ENCODE measurements at regions not wholly inside any gene's neighbourhood (a gene's known extent, or its start where the extent isn't known, plus 50 kb on each side); places are given as distances from the start of the nearest gene placed in this dataset.
"Not testable (repeated sequence)": the region's sequence is repeated elsewhere in the genome, so short reads cannot be mapped to it uniquely, and the experiment has no call there.

- H3K9ac ChIP-seq (ENCODE audit: low read length in 2 of 2) = no peak overlapping the region
- H3K36me3 ChIP-seq (ENCODE audit: control insufficient read depth in 2 of 2, insufficient read depth in 2 of 2, low read length in 2 of 2) = no peaks in the 10 kb centered on the region
- no peak overlapping the region for H3K4me3 ChIP-seq (ENCODE audit: low read length in 2 of 2)
- no peak overlapping the region for H3K27ac ChIP-seq (ENCODE audit: low read length)
- H3K9me3 ChIP-seq (ENCODE audit: control insufficient read depth in 2 of 2, low read length in 2 of 2) = no peaks in the 10 kb centered on the region
- no peaks in the 10 kb centered on the region for H3K27me3 ChIP-seq (ENCODE audit: control insufficient read depth in 1 of 2, insufficient read depth in 2 of 2, low read length in 2 of 2)
- no peaks in the 10 kb centered on the region for H3K4me1 ChIP-seq (ENCODE audit: control insufficient read depth, insufficient read depth, low read length)
Measured at GRCh38 chr6:112967974-112968373, 620.8 kb downstream of the RFPL4B start.

GRCh38 chr6:112971651-112972050 lies 624.5 kb downstream of the RFPL4B start:
- Histone ChIP-seq H3K36me3 (ENCODE audit: control insufficient read depth in 2 of 2, insufficient read depth in 2 of 2, low read length in 2 of 2) (no peaks in the 10 kb centered on the region), H3K9me3 (ENCODE audit: control insufficient read depth in 2 of 2, low read length in 2 of 2) (no peaks in the 10 kb centered on the region), H3K4me3 (ENCODE audit: low read length in 2 of 2) (no peak overlapping the region), H3K4me1 (ENCODE audit: control insufficient read depth, insufficient read depth, low read length) (no peaks in the 10 kb centered on the region), H3K27me3 (ENCODE audit: control insufficient read depth in 1 of 2, insufficient read depth in 2 of 2, low read length in 2 of 2) (no peaks in the 10 kb centered on the region), H3K27ac (ENCODE audit: low read length) (no peak overlapping the region), H3K9ac (ENCODE audit: low read length in 2 of 2) (no peak overlapping the region)

GRCh38 chr6:112974931-112975330 lies 627.8 kb downstream of the RFPL4B start:
- not testable (repeated sequence) for H3K4me3 ChIP-seq (ENCODE audit: low read length in 2 of 2); H3K27me3 ChIP-seq (ENCODE audit: control insufficient read depth in 1 of 2, insufficient read depth in 2 of 2, low read length in 2 of 2); H3K36me3 ChIP-seq (ENCODE audit: control insufficient read depth in 2 of 2, insufficient read depth in 2 of 2, low read length in 2 of 2); H3K9ac ChIP-seq (ENCODE audit: low read length in 2 of 2); H3K4me1 ChIP-seq (ENCODE audit: control insufficient read depth, insufficient read depth, low read length); H3K9me3 ChIP-seq (ENCODE audit: control insufficient read depth in 2 of 2, low read length in 2 of 2); H3K27ac ChIP-seq (ENCODE audit: low read length)

- not testable (repeated sequence) for H3K9ac ChIP-seq (ENCODE audit: low read length in 2 of 2); H3K27me3 ChIP-seq (ENCODE audit: control insufficient read depth in 1 of 2, insufficient read depth in 2 of 2, low read length in 2 of 2); H3K36me3 ChIP-seq (ENCODE audit: control insufficient read depth in 2 of 2, insufficient read depth in 2 of 2, low read length in 2 of 2); H3K4me1 ChIP-seq (ENCODE audit: control insufficient read depth, insufficient read depth, low read length); H3K9me3 ChIP-seq (ENCODE audit: control insufficient read depth in 2 of 2, low read length in 2 of 2); H3K4me3 ChIP-seq (ENCODE audit: low read length in 2 of 2); H3K27ac ChIP-seq (ENCODE audit: low read length)
Measured at GRCh38 chr6:112976579-112976978, 629.4 kb downstream of the RFPL4B start.

GRCh38 chr6:112979830-112980229 lies 632.7 kb downstream of the RFPL4B start:
- no peak overlapping the region for H3K4me3 ChIP-seq (ENCODE audit: low read length in 2 of 2)
- H3K27me3 ChIP-seq (ENCODE audit: control insufficient read depth in 1 of 2, insufficient read depth in 2 of 2, low read length in 2 of 2) = no peaks in the 10 kb centered on the region
- no peak overlapping the region for H3K27ac ChIP-seq (ENCODE audit: low read length)
- H3K4me1 ChIP-seq (ENCODE audit: control insufficient read depth, insufficient read depth, low read length) = no peaks in the 10 kb centered on the region
- no peaks in the 10 kb centered on the region for H3K36me3 ChIP-seq (ENCODE audit: control insufficient read depth in 2 of 2, insufficient read depth in 2 of 2, low read length in 2 of 2)
- no peak overlapping the region for H3K9ac ChIP-seq (ENCODE audit: low read length in 2 of 2)
- H3K9me3 ChIP-seq (ENCODE audit: control insufficient read depth in 2 of 2, low read length in 2 of 2) = no peaks in the 10 kb centered on the region

GRCh38 chr6:112980676-112981075 lies 633.5 kb downstream of the RFPL4B start:
- Histone ChIP-seq H3K27ac (ENCODE audit: low read length) (no peak overlapping the region), H3K36me3 (ENCODE audit: control insufficient read depth in 2 of 2, insufficient read depth in 2 of 2, low read length in 2 of 2) (no peaks in the 10 kb centered on the region), H3K9me3 (ENCODE audit: control insufficient read depth in 2 of 2, low read length in 2 of 2) (no peaks in the 10 kb centered on the region), H3K9ac (ENCODE audit: low read length in 2 of 2) (no peak overlapping the region), H3K4me1 (ENCODE audit: control insufficient read depth, insufficient read depth, low read length) (no peaks in the 10 kb centered on the region), H3K27me3 (ENCODE audit: control insufficient read depth in 1 of 2, insufficient read depth in 2 of 2, low read length in 2 of 2) (no peaks in the 10 kb centered on the region), H3K4me3 (ENCODE audit: low read length in 2 of 2) (no peak overlapping the region)

GRCh38 chr6:112983713-112984261 lies 636.7 kb downstream of the RFPL4B start:
- Histone ChIP-seq H3K9me3 (ENCODE audit: control insufficient read depth in 2 of 2, low read length in 2 of 2) (no peaks in the 10 kb centered on the region), H3K9ac (ENCODE audit: low read length in 2 of 2) (no peak overlapping the region), H3K36me3 (ENCODE audit: control insufficient read depth in 2 of 2, insufficient read depth in 2 of 2, low read length in 2 of 2) (no peaks in the 10 kb centered on the region), H3K27me3 (ENCODE audit: control insufficient read depth in 1 of 2, insufficient read depth in 2 of 2, low read length in 2 of 2) (no peaks in the 10 kb centered on the region), H3K27ac (ENCODE audit: low read length) (no peak overlapping the region), H3K4me1 (ENCODE audit: control insufficient read depth, insufficient read depth, low read length) (no peaks in the 10 kb centered on the region), H3K4me3 (ENCODE audit: low read length in 2 of 2) (no peak overlapping the region)

GRCh38 chr6:112984899-112985298 lies 637.8 kb downstream of the RFPL4B start:
- H3K27me3 ChIP-seq (ENCODE audit: control insufficient read depth in 1 of 2, insufficient read depth in 2 of 2, low read length in 2 of 2) = no peaks in the 10 kb centered on the region
- no peaks in the 10 kb centered on the region for H3K36me3 ChIP-seq (ENCODE audit: control insufficient read depth in 2 of 2, insufficient read depth in 2 of 2, low read length in 2 of 2)
- H3K9ac ChIP-seq (ENCODE audit: low read length in 2 of 2) = no peak overlapping the region
- H3K9me3 ChIP-seq (ENCODE audit: control insufficient read depth in 2 of 2, low read length in 2 of 2) = no peaks in the 10 kb centered on the region
- H3K27ac ChIP-seq (ENCODE audit: low read length) = no peak overlapping the region
- H3K4me3 ChIP-seq (ENCODE audit: low read length in 2 of 2) = no peak overlapping the region
- no peaks in the 10 kb centered on the region for H3K4me1 ChIP-seq (ENCODE audit: control insufficient read depth, insufficient read depth, low read length)

- no peak overlapping the region for H3K9ac ChIP-seq (ENCODE audit: low read length in 2 of 2)
- no peaks in the 10 kb centered on the region for H3K27me3 ChIP-seq (ENCODE audit: control insufficient read depth in 1 of 2, insufficient read depth in 2 of 2, low read length in 2 of 2)
- H3K27ac ChIP-seq (ENCODE audit: low read length) = no peak overlapping the region
Measured at GRCh38 chr6:112986321-112986720, 639.2 kb downstream of the RFPL4B start.

GRCh38 chr6:112988748-112989147 lies 641.6 kb downstream of the RFPL4B start:
- no peak overlapping the region for H3K9ac ChIP-seq (ENCODE audit: low read length in 2 of 2)
- no peaks in the 10 kb centered on the region for H3K36me3 ChIP-seq (ENCODE audit: control insufficient read depth in 2 of 2, insufficient read depth in 2 of 2, low read length in 2 of 2)
- H3K4me3 ChIP-seq (ENCODE audit: low read length in 2 of 2) = no peak overlapping the region
- no peak overlapping the region for H3K27ac ChIP-seq (ENCODE audit: low read length)
- no peaks in the 10 kb centered on the region for H3K9me3 ChIP-seq (ENCODE audit: control insufficient read depth in 2 of 2, low read length in 2 of 2)
- no peaks in the 10 kb centered on the region for H3K4me1 ChIP-seq (ENCODE audit: control insufficient read depth, insufficient read depth, low read length)
- H3K27me3 ChIP-seq (ENCODE audit: control insufficient read depth in 1 of 2, insufficient read depth in 2 of 2, low read length in 2 of 2) = no peaks in the 10 kb centered on the region

More at GRCh38 chr6:112986321-112986720, 639.2 kb downstream of the RFPL4B start:
- no peaks in the 10 kb centered on the region for H3K9me3 ChIP-seq (ENCODE audit: control insufficient read depth in 2 of 2, low read length in 2 of 2)
- no peak overlapping the region for H3K4me3 ChIP-seq (ENCODE audit: low read length in 2 of 2)
- no peaks in the 10 kb centered on the region for H3K36me3 ChIP-seq (ENCODE audit: control insufficient read depth in 2 of 2, insufficient read depth in 2 of 2, low read length in 2 of 2)
- H3K4me1 ChIP-seq (ENCODE audit: control insufficient read depth, insufficient read depth, low read length) = no peaks in the 10 kb centered on the region

- no peaks in the 10 kb centered on the region for H3K9me3 ChIP-seq (ENCODE audit: control insufficient read depth in 2 of 2, low read length in 2 of 2)
- H3K27ac ChIP-seq (ENCODE audit: low read length) = no peak overlapping the region
- H3K36me3 ChIP-seq (ENCODE audit: control insufficient read depth in 2 of 2, insufficient read depth in 2 of 2, low read length in 2 of 2) = no peaks in the 10 kb centered on the region
- no peaks in the 10 kb centered on the region for H3K4me1 ChIP-seq (ENCODE audit: control insufficient read depth, insufficient read depth, low read length)
- H3K27me3 ChIP-seq (ENCODE audit: control insufficient read depth in 1 of 2, insufficient read depth in 2 of 2, low read length in 2 of 2) = no peaks in the 10 kb centered on the region
- H3K4me3 ChIP-seq (ENCODE audit: low read length in 2 of 2) = no peak overlapping the region
- H3K9ac ChIP-seq (ENCODE audit: low read length in 2 of 2) = no peak overlapping the region
Measured at GRCh38 chr6:112990971-112991370, 643.8 kb downstream of the RFPL4B start.
